ENCODE measurements at regions not wholly inside any gene's neighbourhood (a gene's known extent, or its start where the extent isn't known, plus 50 kb on each side); places are given as distances from the start of the nearest gene placed in this dataset.

GRCh38 chr4:73690051-73690738, 50.2 kb upstream of the CXCL8 start:
- TF ChIP-seq CTCF (IDR thresholded peaks at IDR 0.05; ENCODE audit: low read depth, low read length, missing control alignments): no peak
- in situ Hi-C loops (cut with HindIII; ENCODE audit: low sequenced_read_pairs): no loop called here

More at GRCh38 chr4:73690051-73690738, 50.2 kb upstream of the CXCL8 start:
- DNase-seq (ENCODE audit: low read depth): no peak
- no peak overlapping the region for H3K4me3 ChIP-seq (ENCODE audit: low read depth, low read length)
